22Rv1 (cell line): ENCODE measurements at regions not wholly inside any gene's neighbourhood (a gene's known extent, or its start where the extent isn't known, plus 50 kb on each side); places are given as distances from the start of the nearest gene placed in this dataset.

Experiments
- H3K27ac ChIP-seq: fragments of 450-650 bp; 2 replicates; pipeline ENCODE4 v1.5.1; 2017
- CTCF ChIP-seq: fragments of 450-650 bp; IDR thresholded peaks from 2 replicates; pipeline ENCODE4 v1.5.1; 2017; ENCODE audit warnings: mild to moderate bottlenecking
- ZFX ChIP-seq: fragments of 450-650 bp; IDR thresholded peaks from 2 replicates; pipeline ENCODE4 v1.6.1; 2017; ENCODE audit warnings: antibody characterized with exemption, borderline replicate concordance

DNA sequence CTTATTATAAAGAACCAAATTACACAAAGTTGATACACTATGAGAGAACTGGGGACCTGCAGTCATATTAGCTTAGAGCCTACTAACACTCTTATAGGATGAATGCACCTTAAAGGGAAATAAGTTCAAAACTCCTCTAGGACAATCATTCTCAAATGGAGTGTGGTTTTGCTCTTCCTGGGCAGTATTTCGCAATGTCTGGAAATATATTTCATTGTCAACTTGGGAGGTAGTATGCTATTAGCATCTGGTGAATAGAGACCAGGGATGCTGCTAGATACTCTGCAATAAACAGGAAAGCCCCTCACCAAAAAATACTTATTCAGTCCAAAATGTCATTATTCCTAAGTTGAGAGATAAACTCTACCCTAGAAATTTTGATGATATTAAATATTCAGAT lies 451.4 kb upstream of the ARPP21 start:
- TF ChIP-seq ZFX (no peak), CTCF (no peak)
- H3K27ac ChIP-seq = no peak overlapping the region

GRCh38 chr3:35194666-35195065 lies 444.7 kb upstream of the ARPP21 start:
- TF ChIP-seq CTCF (no peak), ZFX (no peak)
- H3K27ac ChIP-seq = no peak overlapping the region

- H3K27ac ChIP-seq = no peak overlapping the region
- TF ChIP-seq CTCF = no peak
- no peak for TF ChIP-seq ZFX
Observed at GRCh38 chr3:35198857-35199256, 440.5 kb upstream of the ARPP21 start.

DNA sequence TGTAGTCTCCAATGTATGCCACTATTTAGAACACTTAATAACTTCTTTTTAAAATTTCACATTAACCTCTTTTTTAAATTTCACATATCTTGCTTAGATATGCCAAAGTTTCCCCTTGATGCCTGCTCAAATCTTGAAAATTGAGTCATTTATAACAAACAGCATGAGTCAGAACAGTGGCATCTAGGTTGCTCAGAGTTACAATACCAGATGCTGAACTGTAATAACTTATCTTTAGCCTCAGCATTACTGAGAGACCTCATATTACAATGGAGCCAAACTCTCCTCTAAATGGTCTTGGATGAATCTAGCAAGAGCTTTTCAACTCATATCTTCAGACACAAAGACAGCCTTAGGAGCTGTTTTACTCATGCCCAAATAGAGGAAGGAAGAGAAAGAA lies 439.3 kb upstream of the ARPP21 start:
- no peak overlapping the region for H3K27ac ChIP-seq
- TF ChIP-seq CTCF (no peak), ZFX (no peak)

DNA sequence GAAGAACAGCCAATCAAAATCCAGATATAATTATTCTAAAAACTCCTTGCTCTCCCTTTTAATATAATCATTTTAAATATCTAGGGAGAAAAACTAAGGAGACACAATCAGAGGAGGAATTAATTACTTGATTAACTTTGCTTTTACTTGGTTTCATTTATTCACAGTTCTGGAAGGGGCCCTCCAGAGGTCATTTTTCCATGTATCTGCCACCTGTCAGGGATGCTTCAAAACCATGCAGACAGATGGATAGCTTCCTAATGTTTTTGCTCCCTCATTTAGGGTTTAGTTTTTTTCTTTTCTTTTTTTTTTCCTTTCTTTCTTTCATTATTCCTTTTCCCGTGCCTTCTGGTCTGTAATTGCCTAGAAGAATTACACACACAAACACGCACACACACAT lies 438.1 kb upstream of the ARPP21 start:
- TF ChIP-seq ZFX (no peak), CTCF (no peak)
- no peak overlapping the region for H3K27ac ChIP-seq

GRCh38 chr3:35215525-35216500 lies 423.5 kb upstream of the ARPP21 start:
- TF ChIP-seq ZFX (no peak), CTCF (no peak)
- H3K27ac ChIP-seq = no peak overlapping the region

GRCh38 chr3:35216501-35217266 lies 422.6 kb upstream of the ARPP21 start:
- H3K27ac ChIP-seq = no peak overlapping the region
- no peak for TF ChIP-seq ZFX
